Limb (tissue), 2 donors: ENCODE measurements at regions not wholly inside any gene's neighbourhood (a gene's known extent, or its start where the extent isn't known, plus 50 kb on each side); places are given as distances from the start of the nearest gene placed in this dataset.
"Not testable (repeated sequence)": the region's sequence is repeated elsewhere in the genome, so short reads cannot be mapped to it uniquely, and the experiment has no call there.

Experiments
- DNase-seq, 2 donors: peaks; one replicate each; pipeline ENCODE4 v3.0.0-alpha.2; 2016; ENCODE audit errors: extremely low spot score in 2 of 2

GRCh38 chr5:145660897-145661640 lies 174.1 kb downstream of the PRELID2 start:
- peak in 1 of 2 donors; percentile 37 for DNase-seq

DNA sequence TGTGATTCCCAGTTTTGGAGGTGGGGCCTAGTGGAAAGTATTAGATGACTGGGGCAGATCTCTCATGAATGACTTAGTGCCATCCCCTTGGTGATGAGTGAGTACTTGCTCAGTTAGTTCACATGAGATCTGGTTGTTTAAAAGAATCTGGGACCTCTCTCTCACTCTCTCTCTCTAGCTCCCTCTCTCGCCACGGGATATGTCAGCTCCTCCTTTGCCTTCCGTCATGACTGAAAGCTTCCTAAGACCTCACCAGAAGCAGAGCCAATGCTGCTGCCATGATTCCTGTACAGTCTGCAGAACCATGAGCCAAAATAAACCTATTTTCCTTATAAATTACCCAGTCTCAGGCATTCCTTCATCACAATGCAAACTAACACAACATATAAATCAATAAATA lies 176.7 kb downstream of the PRELID2 start:
- no peak for DNase-seq

- not testable (repeated sequence) for DNase-seq
Measured at GRCh38 chr5:145652700-145653099, 182.4 kb downstream of the PRELID2 start.

- DNase-seq: not testable (repeated sequence)
Measured at GRCh38 chr5:145647137-145647536, 188.0 kb downstream of the PRELID2 start.

- DNase-seq: not testable (repeated sequence)
Measured at GRCh38 chr5:145643214-145643613, 191.9 kb downstream of the PRELID2 start.

DNA sequence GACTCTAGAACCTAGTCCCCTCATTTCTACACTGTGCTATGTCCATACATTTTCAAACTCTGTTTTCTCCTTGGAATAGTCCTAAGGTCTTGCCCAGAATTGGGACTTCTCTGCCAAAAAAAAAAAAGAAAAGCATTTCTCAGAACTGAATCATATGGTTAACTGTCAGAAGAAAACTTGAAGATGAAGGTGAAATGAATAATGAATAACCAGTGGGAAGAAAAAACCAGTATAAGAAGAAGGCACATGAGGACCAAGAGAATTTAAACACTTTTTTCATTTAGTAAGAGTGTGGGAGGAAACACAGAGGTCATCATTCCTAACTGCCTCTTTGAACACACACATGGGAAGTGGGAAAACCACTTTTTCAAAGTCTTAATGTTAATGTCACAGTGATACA lies 197.7 kb downstream of the PRELID2 start:
- DNase-seq: no peak

GRCh38 chr5:145636371-145636770 lies 198.8 kb downstream of the PRELID2 start:
- DNase-seq: no peak

- DNase-seq: no peak
Measured at GRCh38 chr5:145633474-145633873, 201.7 kb downstream of the PRELID2 start.

DNA sequence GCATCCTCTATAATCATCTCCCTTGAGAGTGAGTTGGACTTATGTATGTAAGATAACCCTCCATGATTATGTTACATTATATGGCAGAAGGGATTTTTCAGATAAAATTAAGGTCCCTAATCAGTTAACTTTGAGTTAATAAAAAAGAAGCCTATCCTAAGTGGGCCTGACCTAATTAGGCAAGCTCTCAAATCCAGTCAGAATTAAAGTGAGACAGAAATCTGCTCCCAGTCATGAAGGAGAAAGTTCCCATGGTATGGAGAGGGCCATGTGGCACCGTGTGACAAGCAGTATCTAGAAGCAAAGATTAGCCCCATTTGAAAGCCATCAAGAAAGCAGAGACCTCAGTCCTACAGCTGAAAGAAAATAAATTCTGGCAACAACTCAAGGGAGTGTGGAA lies 202.4 kb downstream of the PRELID2 start:
- no peak for DNase-seq

GRCh38 chr5:145629047-145629446 lies 206.1 kb downstream of the PRELID2 start:
- no peak for DNase-seq

DNA sequence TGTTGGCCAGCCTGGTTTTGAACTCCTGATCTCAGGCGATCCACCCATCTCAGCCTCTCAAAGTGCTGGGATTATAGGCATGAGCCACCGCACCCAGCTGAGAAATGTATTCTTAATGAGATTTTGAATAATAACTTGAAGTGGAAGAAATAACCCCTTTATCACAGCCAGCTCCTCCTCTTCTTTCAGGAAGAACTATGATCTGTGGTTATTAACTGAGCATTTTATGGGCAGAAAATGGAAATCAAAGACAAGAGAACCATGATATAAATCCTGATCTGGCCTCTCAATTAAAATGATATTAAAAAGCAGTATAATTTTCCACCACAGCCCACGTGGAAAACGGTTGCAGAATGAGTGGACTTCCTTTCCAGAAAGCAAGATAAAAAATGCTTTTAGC lies 206.6 kb downstream of the PRELID2 start:
- DNase-seq: no peak

- no peak for DNase-seq
Measured at GRCh38 chr5:145619806-145620310, 215.3 kb downstream of the PRELID2 start.

DNA sequence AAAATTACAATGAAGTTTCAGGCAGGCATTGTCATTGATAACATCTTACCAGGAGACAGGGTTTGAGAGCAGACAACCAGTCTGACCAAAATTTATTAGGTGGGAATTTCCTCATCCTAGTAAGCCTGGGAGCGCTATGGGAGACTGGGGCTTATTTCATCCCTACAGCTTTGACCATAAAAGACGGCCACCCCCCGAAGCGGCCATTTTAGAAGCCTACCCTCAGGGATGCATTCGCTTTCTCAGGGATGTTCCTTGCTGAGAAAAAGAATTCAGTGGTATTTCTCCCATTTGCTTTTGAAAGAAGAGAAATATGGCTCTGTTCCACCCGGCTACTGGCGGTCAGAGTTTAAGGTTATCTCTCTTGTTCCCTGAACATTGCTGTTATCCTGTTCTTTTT lies 218.4 kb downstream of the PRELID2 start:
- DNase-seq: not testable (repeated sequence)

GRCh38 chr5:145598983-145599382 lies 236.2 kb downstream of the PRELID2 start:
- no peak for DNase-seq

DNA sequence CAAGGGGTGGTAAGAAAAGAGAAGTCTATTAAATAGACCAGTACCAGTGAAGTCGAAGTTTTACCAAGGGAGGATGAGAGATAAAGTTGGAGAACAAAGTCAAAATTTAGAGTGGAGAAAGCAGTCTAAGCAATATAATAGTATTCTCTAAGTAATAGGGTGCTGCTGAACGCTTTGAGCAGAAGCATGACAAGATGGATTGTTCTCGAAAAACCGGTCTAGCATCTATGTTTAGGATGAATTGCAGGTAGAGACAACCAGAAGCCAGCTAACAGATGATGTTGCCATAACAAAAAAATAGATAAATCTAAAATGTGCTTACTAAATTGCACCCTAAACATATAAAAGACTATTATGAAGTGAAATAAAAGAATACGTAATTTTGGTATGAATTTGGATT lies 237.0 kb downstream of the PRELID2 start:
- no peak for DNase-seq

GRCh38 chr5:145591578-145591977 lies 243.6 kb downstream of the PRELID2 start:
- no peak for DNase-seq

DNA sequence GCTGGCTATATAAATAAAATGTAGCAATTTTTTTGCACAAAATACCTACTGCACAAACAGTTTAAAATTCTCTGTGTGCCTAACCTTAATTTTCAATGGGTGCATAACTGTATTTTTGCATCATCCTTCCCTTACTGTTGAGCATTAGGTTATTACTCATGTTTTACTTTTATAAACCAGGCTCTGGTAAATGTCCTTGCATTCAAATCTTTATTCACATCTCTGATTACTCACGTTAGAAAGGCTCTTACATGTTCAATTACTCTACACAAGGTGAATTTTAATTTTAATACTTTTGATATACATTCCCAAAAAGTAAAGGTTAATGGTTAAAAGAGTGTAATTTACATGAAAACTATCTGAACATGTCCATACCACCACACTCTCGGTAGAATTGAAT lies 246.1 kb downstream of the PRELID2 start:
- DNase-seq: no peak

DNA sequence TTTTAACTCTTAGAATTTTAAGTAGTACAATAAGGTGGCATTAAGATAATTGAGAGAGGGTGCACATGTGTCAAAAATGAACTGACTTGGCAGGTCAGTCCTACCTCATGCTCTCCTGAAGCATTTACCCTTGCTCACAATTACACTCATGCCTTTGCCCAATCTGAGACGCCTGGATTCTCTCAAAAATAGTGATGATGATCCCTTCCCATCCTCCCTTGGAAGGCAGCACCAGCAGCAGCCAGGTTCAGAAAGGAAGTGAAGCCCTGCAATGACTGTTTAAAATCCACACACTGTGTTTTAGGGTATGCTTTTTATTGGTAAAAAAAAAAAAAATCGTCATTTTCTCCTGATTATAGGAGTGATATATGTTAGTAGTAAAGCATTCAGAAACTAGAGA lies 246.6 kb downstream of the PRELID2 start:
- no peak for DNase-seq

- DNase-seq: peak in 1 of 2 donors; percentile 2
Measured at GRCh38 chr5:145588113-145588512, 247.0 kb downstream of the PRELID2 start.

GRCh38 chr5:145587710-145588109 lies 247.4 kb downstream of the PRELID2 start:
- peak in 1 of 2 donors; percentile 6 for DNase-seq

DNA sequence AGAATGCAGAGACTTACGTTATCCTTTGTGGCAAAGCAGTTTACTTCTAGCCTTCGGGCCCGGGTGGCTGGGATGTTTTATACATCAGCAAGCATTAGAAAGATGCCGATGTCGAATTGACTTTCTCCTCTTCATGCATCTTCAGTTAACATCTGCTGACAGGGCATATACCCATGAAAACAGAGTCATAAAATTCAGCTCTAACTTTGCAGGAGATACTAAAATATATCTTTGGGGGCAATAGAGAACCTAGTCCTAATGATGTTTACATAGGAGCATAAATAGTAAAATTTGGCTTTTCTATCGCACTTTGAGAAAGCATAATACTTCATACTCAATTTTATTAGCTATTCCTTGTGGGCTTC lies 247.9 kb downstream of the PRELID2 start:
- no peak for DNase-seq

DNA sequence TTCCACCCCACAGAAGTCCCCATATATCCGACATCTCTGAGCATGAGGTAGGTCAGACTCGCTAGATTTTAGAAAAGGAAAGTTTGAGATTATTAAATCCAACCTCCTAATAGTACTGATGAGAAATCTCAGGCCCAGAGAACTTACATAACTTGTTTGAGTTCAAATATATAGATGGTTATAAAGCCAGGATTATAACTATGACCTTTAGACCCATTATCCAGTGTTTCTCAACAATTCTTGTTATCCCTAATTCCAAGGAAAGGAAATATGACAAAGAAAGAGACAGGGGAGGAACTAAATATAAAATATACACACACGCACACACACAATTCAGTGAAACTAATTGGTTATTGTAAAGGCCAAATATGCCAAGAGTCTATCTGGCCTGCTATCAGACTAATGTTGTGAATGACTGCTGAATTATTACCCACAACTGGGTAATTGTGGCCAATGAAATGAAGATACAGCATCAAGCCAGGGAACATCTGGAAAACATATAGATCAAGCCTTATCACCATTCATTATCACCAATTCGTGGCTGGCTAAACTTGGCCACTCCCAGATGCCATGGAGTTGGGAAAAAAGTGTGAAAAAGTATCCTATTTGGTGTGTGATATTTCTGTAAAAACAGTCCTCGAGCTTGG lies 248.4 kb downstream of the PRELID2 start:
- DNase-seq: no peak
